Stimulated activated CD4-positive, alpha-beta T cell treated with anti-CD3 and anti-CD28 coated beads, TNF-alpha, amount 100 ng/mL, for 4 hours (primary cell): ENCODE measurements at regions not wholly inside any gene's neighbourhood (a gene's known extent, or its start where the extent isn't known, plus 50 kb on each side); places are given as distances from the start of the nearest gene placed in this dataset.

Experiments used
- DNase-seq, 3 experiments: peaks; one replicate each; pipeline ENCODE4 v3.0.0-alpha.2; 2020; ENCODE audit warnings: low read depth in 3 of 3

DNA sequence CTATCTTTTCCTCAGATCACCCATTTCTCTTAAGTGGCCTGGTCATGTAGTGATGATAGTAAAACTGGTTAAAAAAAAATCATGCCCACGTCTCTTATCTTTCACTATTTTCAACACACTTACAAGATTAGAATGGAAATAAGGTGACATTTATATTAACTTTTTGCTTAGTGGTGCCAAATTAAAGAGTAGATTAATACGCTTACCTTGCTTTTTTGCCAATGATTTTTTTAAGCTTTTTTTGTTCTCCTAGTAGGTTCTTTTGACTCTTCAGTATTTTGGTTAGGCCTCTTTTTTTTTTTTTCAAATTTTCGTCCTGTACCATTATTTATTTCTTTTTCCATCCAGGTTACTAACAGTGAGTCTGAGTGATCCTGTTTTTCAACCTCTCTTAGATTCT, 147.9 kb downstream of the PTCSC3 start:
- no peak for DNase-seq

DNA sequence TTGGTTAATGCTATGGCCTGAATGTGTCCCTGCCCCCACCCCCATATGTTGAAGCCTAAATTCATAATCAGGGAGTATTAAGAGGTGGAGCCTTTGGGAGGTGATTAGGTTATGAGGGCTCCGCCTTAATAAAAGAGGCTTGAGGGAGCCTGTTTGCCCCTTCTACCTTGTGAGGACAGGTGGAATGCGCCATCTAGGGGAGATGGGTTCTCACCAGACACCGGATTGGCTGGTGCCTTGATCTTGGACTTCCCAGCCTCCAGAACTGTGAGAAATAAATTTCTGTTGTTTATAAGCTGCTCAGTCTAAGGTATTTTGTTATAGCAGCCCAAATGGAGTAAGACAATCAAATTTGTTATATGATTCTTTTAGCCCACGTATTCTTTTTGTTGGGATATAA, 148.3 kb downstream of the PTCSC3 start:
- no peak for DNase-seq

DNA sequence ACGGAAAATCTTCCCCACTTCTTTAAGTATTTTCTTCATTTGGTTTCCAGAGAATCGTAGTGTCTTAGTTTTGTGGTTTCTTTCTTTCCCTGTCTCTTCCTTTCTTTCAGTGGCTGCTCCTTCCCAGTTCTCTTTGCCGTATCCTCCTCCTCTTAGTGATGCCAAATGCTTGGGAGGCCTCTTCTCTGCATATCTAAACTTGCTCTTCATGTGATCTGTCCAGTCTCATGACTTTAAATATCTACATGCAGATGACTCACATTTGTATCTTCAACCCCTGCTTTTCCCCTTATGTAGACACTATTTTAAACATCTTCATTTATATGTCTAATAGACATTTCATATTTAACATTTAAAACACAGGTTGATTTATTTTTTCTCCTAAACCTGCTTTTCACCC, 149.2 kb downstream of the PTCSC3 start:
- DNase-seq, result no peak

- no peak for DNase-seq
These were observed 153.6 kb downstream of the PTCSC3 start for GRCh38 chr14:36022765-36023410.

GRCh38 chr14:36021591-36022320, 154.8 kb downstream of the PTCSC3 start:
- DNase-seq, result no peak

DNA sequence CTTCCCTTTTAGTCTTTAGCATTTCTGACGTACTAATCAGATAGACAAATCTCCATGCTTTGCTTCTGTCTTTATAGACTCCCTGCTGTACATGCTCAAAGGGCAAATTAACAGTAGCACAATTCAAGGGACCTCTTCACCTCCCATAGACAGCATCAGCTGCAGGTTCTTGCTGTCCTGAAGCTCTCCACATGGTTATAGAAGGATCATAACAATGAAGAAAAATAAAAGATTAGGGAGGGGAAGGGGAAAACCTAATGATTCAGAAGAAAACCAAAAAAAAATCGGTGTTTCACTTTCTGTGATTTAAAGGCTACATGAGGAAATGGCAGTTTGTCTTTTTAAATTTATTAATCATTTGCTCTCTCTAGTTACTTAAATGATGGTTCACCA, 155.5 kb downstream of the PTCSC3 start:
- no peak for DNase-seq

GRCh38 chr14:36020120-36021029, 156.1 kb downstream of the PTCSC3 start:
- DNase-seq, result no peak

DNA sequence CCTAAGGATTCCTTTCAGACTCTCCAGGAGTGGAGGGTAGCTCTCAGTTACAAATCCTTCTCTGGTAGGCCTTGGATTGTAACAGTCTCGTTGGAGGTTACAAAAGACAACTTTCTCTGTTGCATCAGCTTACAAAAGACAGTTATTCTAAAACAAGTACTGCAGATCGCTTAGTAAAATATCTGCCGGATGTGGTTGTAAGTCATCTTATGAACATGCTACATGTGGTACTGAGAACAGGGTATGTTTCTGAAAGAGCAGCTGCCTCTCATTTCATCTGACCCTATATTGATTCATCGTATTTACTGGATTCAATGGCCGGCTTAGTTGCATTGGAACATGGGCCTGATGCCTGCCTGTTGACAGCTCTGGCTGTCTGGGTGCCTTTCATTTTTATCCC, 157.4 kb downstream of the PTCSC3 start:
- DNase-seq, result no peak

GRCh38 chr14:36014236-36014635, 162.3 kb downstream of the PTCSC3 start:
- no peak for DNase-seq

GRCh38 chr14:36013483-36013882, 163.0 kb downstream of the PTCSC3 start:
- no peak for DNase-seq

DNA sequence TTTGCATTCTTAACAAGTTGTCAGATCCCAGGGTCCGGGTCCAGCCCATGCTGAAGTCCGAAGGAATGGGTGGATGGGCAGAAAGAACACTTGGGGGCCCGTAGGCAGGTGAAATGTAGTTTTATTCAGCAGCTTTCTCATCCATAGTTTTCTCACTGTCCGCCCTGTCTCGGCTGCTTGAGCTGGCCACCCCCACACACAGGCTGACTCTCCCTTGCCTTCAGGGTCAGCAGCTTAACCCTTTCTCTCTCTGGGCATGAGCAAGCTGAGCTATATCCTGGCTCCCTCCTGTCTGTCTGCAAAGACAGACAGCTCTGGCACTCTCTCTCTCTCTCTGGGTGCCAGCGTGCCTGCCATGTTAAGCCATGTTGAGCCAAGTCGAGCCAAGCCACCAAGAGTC, 163.9 kb downstream of the PTCSC3 start:
- DNase-seq, result no peak

DNA sequence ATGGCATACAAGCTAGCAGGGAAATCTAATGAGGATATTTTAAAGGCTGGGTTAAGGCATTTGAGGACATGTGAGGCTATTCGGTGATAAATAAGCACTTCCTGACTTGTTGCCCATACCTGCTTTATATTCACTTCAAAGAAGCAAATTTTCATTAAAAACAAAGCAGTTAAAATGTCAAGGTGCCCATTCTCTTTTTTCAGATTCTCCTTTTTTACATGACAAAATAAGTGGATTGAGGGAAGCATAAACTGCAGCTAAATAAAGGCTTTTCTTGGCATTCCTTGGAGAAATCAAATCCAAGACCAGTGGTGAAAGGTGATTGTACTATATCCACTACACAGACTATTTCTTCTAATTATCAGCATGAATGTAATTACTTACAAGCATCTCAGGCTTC, 166.9 kb downstream of the PTCSC3 start:
- DNase-seq, result no peak

- DNase-seq, result no peak
These were observed 169.9 kb downstream of the PTCSC3 start for GRCh38 chr14:36006623-36007022.

GRCh38 chr14:36005670-36006069, 170.9 kb downstream of the PTCSC3 start:
- no peak for DNase-seq

DNA sequence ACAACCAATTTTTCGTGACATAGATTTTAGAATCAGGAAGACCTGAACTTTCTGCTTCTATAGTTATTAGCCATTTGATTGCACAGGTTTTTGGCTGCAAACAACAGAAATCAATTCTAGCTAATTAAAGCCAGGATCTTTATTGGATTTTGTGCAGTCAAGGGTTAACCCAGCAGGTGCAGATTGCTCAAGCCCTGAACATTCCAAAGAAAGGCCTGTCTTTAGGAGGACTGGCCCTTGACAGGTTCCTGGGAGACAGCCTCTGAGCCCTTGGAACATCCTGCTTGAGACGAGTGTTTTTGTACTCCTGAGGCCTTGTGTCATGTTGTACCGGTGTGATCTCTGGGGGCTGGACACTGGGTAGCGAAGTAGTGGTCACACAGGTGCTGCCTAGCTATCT, 174.6 kb downstream of the PTCSC3 start:
- no peak for DNase-seq

DNA sequence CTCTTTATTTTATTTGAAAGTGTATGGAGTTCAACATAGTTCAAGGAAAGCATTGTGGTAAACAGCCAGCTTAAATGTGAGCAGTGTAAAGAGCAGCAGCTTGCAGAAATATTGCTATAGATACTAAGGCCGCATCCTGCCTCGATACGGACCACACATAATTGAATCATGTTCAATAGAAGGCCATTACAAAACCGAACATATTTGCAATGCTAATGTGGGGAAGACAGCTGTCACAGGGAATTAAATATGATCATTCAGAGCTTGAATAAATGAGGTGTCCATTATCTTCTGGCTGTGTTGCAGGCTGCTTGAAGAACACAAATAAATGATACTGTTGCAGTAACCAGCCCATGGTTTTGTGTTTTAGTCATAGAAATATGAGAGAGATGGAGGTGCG, 173.2 kb downstream of the BRMS1L start:
- no peak for DNase-seq

- DNase-seq, result no peak
These were observed 172.2 kb downstream of the BRMS1L start for GRCh38 chr14:35998303-35998702.

DNA sequence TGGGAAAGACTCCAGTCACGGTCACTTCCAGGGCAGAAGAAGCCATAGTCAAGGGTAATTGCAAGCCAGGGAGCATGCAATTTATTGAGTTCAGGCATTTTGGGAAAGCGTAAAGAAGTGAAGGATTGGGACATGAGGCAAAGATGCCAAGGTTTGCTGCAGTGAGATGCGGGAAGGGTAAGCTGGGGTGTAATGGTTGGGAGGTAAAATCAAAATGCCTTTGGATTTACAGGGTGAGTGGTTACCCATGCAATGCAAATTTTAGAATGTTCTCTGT, 167.5 kb downstream of the BRMS1L start:
- no peak for DNase-seq

- DNase-seq, result no peak
These were observed 166.9 kb downstream of the BRMS1L start for GRCh38 chr14:35992816-35993683.

DNA sequence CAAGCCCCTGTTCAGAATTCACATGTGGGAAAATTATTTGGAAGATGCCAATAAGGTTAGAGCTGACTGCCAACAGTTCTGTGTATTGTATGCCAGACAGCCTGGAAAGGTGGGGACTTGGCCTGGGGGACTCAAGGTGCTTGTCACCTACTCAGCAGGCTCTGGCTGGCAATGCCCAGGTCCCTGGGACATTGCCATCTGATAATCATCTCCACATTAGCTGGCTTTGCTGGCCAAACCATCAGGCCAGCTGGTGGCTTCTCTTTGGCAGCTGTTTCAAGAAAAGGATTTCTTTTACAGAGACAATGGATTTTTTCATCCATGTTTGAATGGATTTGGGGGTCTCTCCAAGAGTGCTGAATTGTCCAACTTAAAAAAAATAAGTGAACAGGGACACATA, 165.2 kb downstream of the BRMS1L start:
- DNase-seq, result no peak

DNA sequence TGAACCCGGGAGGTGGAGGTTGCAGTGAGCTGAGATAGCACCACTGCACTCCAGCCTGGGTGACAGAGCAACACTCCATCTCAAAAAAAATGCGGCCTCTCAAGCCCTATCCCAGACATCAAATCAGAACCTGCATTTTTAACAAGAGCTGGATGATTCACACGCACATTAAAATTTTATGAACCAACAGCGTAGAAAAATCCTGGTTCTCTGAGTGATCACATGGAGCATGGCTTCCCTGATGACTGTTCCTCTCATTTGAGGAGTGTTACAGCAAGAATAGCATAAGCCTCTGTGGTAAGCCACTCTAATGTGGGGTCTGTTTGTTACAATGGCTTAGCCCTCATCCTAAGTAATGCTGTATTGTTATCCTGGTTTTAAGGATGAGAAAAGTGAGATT, 163.6 kb downstream of the BRMS1L start:
- DNase-seq, result no peak
